Endothelial cell of umbilical vein (primary cell): ENCODE measurements at regions not wholly inside any gene's neighbourhood (a gene's known extent, or its start where the extent isn't known, plus 50 kb on each side); places are given as distances from the start of the nearest gene placed in this dataset.

Source experiments
- BruUV-seq: library from RNA; stranded (reverse); fragments of 400-500 nt; replicated peaks from 2 replicates; lab custom pipeline; 2021; lab: Mats Ljungman, UMichigan
- CTCF ChIA-PET: fragments of 300-600, 350-600 bp; sonication (Branson Sonifier 250); formaldehyde crosslinking; loops from one replicate; lab custom pipeline; 2021; ENCODE audit warnings: antibody characterized with exemption, inconsistent platforms; lab: Charles Lee
- POLR2A ChIA-PET: fragments of 300-600, 350-600 bp; sonication (Branson Sonifier 250); formaldehyde crosslinking; loops from one replicate; lab custom pipeline; 2021; ENCODE audit warnings: antibody characterized with exemption, inconsistent platforms; lab: Charles Lee
- DNase-seq: peaks from one replicate; pipeline ENCODE4 v3.0.0-alpha.2; 2011; ENCODE audit warnings: low read depth, low spot score
- FAIRE-seq: peaks from 2 replicates; lab custom pipeline; 2011; peaks lifted over from hg19 to GRCh38; lab: Jason Lieb, UNC
- H2AFZ ChIP-seq: 2 replicates; pipeline ENCODE4 v1.6.0; 2012; ENCODE audit warnings: low read depth, low read length, control low read depth, inconsistent platforms
- H3K27ac ChIP-seq: 2 replicates; pipeline ENCODE4 v1.5.1; 2011; ENCODE audit warnings: low read depth, mild to moderate bottlenecking, control low read depth, low read length, moderate library complexity; ENCODE audit not compliant: insufficient read depth
- H3K27me3 ChIP-seq, 2 experiments: 2 replicates each; pipeline versions ENCODE4 v1.6.0 to v1.6.1; 2011; ENCODE audit warnings: low read length in 2 of 2, mixed read lengths in 1 of 2; ENCODE audit not compliant: control insufficient read depth in 2 of 2, insufficient read depth in 2 of 2
- H3K36me3 ChIP-seq, 2 experiments: 2 replicates in 1 of 2; 3 replicates in 1 of 2; pipeline ENCODE4 v1.5.1; 2011; ENCODE audit warnings: low read length in 2 of 2, mild to moderate bottlenecking in 1 of 2, moderate library complexity in 1 of 2; ENCODE audit not compliant: control insufficient read depth in 2 of 2, insufficient read depth in 2 of 2; ENCODE audit errors: extremely low read depth in 1 of 2
- H3K4me1 ChIP-seq: 3 replicates; pipeline ENCODE4 v1.5.1; 2011; ENCODE audit warnings: mild to moderate bottlenecking, low read length; ENCODE audit not compliant: control insufficient read depth, insufficient read depth; ENCODE audit errors: extremely low read depth
- H3K4me2 ChIP-seq: 2 replicates; pipeline ENCODE4 v1.6.1; 2011; ENCODE audit warnings: low read length, control low read depth, mixed read lengths; ENCODE audit not compliant: insufficient read depth
- H3K4me3 ChIP-seq, 3 experiments: fragments of 200-600 bp in 1 of 3; sonication (generic), shearing (Covaris generic) in 1 of 3; replicated peaks in 1 of 3; 2 replicates each; pipeline ENCODE4 v1.5.1; 2011 to 2016; ENCODE audit warnings: control low read depth in 3 of 3, low read length in 3 of 3, mild to moderate bottlenecking in 2 of 3, inconsistent platforms in 1 of 3, low read depth in 1 of 3, moderate library complexity in 1 of 3; ENCODE audit not compliant: insufficient read depth in 1 of 3
- H3K79me2 ChIP-seq: 2 replicates; pipeline ENCODE4 v1.6.0; 2012; ENCODE audit warnings: low read length, inconsistent platforms; ENCODE audit not compliant: control insufficient read depth, insufficient read depth
- H3K9ac ChIP-seq: replicated peaks from 2 replicates; pipeline ENCODE3; 2011; ENCODE audit warnings: low read length, control low read depth; ENCODE audit not compliant: insufficient read depth; ENCODE audit errors: extremely low read depth
- H3K9me1 ChIP-seq: replicated peaks from 3 replicates; pipeline ENCODE4 v1.6.0; 2011; ENCODE audit warnings: mild to moderate bottlenecking, low read length; ENCODE audit not compliant: control insufficient read depth, insufficient read depth; ENCODE audit errors: extremely low read depth
- H3K9me3 ChIP-seq: replicated peaks from 2 replicates; pipeline ENCODE4 v1.5.1; 2012; ENCODE audit warnings: low read length, inconsistent platforms; ENCODE audit not compliant: control insufficient read depth, insufficient read depth
- H4K20me1 ChIP-seq: replicated peaks from 2 replicates; pipeline ENCODE3; 2011; ENCODE audit warnings: mild to moderate bottlenecking, low read length; ENCODE audit not compliant: control insufficient read depth, insufficient read depth; ENCODE audit errors: extremely low read depth
- EZH2 ChIP-seq: IDR thresholded peaks from 2 replicates; pipeline ENCODE4 v1.6.1; 2012; ENCODE audit warnings: borderline replicate concordance, low read depth, mild to moderate bottlenecking, moderate library complexity, low read length, inconsistent platforms; ENCODE audit not compliant: severe bottlenecking
- FOS ChIP-seq: IDR thresholded peaks from 2 replicates; pipeline ENCODE4 v1.6.1; 2011; ENCODE audit warnings: mild to moderate bottlenecking, low read length, moderate library complexity, borderline replicate concordance; ENCODE audit not compliant: insufficient read depth
- GATA2 ChIP-seq: IDR thresholded peaks from 2 replicates; pipeline ENCODE4 v1.7.0; 2011; ENCODE audit warnings: low read depth, mild to moderate bottlenecking, moderate library complexity, mixed read lengths, low read length; ENCODE audit not compliant: insufficient read length, insufficient read depth
- JUN ChIP-seq: IDR thresholded peaks from 2 replicates; pipeline ENCODE4 v1.6.1; 2011; ENCODE audit warnings: borderline replicate concordance, low read depth; ENCODE audit not compliant: insufficient read length, insufficient read depth
- MYC ChIP-seq: IDR thresholded peaks from one replicate; pipeline ENCODE4 v1.6.1; 2011; ENCODE audit warnings: mild to moderate bottlenecking, low read depth, low read length
- POLR2A ChIP-seq: IDR thresholded peaks from 2 replicates; pipeline ENCODE4 v1.6.1; 2012; ENCODE audit warnings: low read depth, mild to moderate bottlenecking, control low read depth, low read length
- POLR2AphosphoS5 ChIP-seq: IDR thresholded peaks from 2 replicates; pipeline ENCODE4 v1.6.1; 2012; ENCODE audit warnings: low read depth, mild to moderate bottlenecking, control low read depth, low read length, moderate library complexity; ENCODE audit not compliant: insufficient read depth
- dilution Hi-C: fragments of 300-500 bp; cut with MboI; formaldehyde crosslinking; loops from one replicate; pipeline ENCODE4 v1.15.0; 2019; ENCODE audit warnings: low sequenced_read_pairs; ENCODE audit not compliant: extremely low pct_ligation_motif_present
- intact Hi-C: fragments of 100-400 bp; cut with micrococcal nuclease; formaldehyde crosslinking; loops from one replicate; pipeline ENCODE4 v1.10.0; 2022
- TF ChIP-seq, protein P1 (sequence below): IDR thresholded peaks from 2 replicates; pipeline ENCODE4 v1.6.1; 2011; ENCODE audit not compliant: insufficient read depth, insufficient read length
- TF ChIP-seq, protein P2 (sequence below), 2 donors: IDR thresholded peaks; 1 replicate in 1 of 2; 2 replicates in 1 of 2; pipeline ENCODE4 v1.5.1; 2011; ENCODE audit warnings: low read length in 2 of 2, mild to moderate bottlenecking in 2 of 2, moderate library complexity in 2 of 2, control low read depth in 1 of 2, inconsistent platforms in 1 of 2, low read depth in 1 of 2; ENCODE audit not compliant: insufficient read depth in 1 of 2; ENCODE audit errors: extremely low read depth in 1 of 2

- no peaks in the 10 kb centered on the region for H3K9me3 ChIP-seq
- H2AFZ ChIP-seq: no peak overlapping the region
- H3K4me2 ChIP-seq: no peak overlapping the region
- dilution Hi-C loops: no loop called here
- H3K79me2 ChIP-seq: no peaks in the 10 kb centered on the region
- TF ChIP-seq EZH2: no peak
- TF ChIP-seq, protein P1, sequence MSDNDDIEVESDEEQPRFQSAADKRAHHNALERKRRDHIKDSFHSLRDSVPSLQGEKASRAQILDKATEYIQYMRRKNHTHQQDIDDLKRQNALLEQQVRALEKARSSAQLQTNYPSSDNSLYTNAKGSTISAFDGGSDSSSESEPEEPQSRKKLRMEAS: no peak
- TF ChIP-seq, protein P2, sequence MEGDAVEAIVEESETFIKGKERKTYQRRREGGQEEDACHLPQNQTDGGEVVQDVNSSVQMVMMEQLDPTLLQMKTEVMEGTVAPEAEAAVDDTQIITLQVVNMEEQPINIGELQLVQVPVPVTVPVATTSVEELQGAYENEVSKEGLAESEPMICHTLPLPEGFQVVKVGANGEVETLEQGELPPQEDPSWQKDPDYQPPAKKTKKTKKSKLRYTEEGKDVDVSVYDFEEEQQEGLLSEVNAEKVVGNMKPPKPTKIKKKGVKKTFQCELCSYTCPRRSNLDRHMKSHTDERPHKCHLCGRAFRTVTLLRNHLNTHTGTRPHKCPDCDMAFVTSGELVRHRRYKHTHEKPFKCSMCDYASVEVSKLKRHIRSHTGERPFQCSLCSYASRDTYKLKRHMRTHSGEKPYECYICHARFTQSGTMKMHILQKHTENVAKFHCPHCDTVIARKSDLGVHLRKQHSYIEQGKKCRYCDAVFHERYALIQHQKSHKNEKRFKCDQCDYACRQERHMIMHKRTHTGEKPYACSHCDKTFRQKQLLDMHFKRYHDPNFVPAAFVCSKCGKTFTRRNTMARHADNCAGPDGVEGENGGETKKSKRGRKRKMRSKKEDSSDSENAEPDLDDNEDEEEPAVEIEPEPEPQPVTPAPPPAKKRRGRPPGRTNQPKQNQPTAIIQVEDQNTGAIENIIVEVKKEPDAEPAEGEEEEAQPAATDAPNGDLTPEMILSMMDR (IDR thresholded peaks at IDR 0.05; ENCODE audit: extremely low read depth in 1 of 2, insufficient read depth in 1 of 2, low read depth in 1 of 2, low read length in 2 of 2): no peak
- no peak for TF ChIP-seq POLR2A
- no peak for TF ChIP-seq GATA2
- no peak for TF ChIP-seq MYC
- no peak for TF ChIP-seq FOS
- TF ChIP-seq JUN: no peak
- TF ChIP-seq POLR2AphosphoS5: no peak
- H4K20me1 ChIP-seq: no peaks in the 10 kb centered on the region
- FAIRE-seq: no peak
- H3K4me3 ChIP-seq: no peak overlapping the region
- H3K9me1 ChIP-seq: no peaks in the 10 kb centered on the region
- intact Hi-C loops: no loop called here
- DNase-seq: no peak
- CTCF ChIA-PET: interaction anchor here (0.6 to 6.0 kb wide), 4 partner anchors 9 to 174 kb away, joined by 3 to 350 read pairs (median 6); no protein-coding TSS in a partner anchor
- POLR2A ChIA-PET: no interaction called here
- H3K4me1 ChIP-seq: no peaks in the 10 kb centered on the region
- no peak overlapping the region for H3K9ac ChIP-seq
- BruUV-seq: no TSS peak
- H3K27ac ChIP-seq: no peak overlapping the region
- peaks cover 0 to 4% of the 10 kb centered on the region in 2 experiments for H3K27me3 ChIP-seq
- no peaks in the 10 kb centered on the region for H3K36me3 ChIP-seq
Measured at GRCh38 chr11:116517584-116517983, 255.2 kb downstream of the BUD13 start.
